CD4-positive, alpha-beta T cell treated with Interleukin-15 for 1 hour (primary cell): ENCODE measurements at regions not wholly inside any gene's neighbourhood (a gene's known extent, or its start where the extent isn't known, plus 50 kb on each side); places are given as distances from the start of the nearest gene placed in this dataset.

Source experiments
- DNase-seq: peaks from one replicate; pipeline ENCODE4 v3.0.0-alpha.2; 2020

DNA sequence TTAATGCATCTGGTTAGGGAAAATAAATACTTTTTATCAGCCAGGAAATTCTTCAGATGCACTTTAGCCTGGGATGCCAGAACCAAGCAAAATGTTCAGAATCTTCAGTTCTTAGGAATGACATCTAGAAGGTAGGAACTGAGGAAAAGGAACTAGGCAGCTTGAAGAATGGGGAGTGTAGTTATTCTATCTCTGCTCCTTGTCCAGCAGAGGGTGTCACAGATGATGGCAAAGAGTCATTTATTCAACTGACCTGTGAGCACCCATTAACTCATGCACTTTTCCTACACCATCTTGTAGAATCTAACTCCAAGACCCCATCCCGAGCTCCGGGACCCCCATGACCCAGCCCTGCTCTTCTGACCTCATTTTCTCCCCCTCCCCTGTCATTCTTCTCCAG is 122.1 kb upstream of the ISX start:
- DNase-seq, result no peak

DNA sequence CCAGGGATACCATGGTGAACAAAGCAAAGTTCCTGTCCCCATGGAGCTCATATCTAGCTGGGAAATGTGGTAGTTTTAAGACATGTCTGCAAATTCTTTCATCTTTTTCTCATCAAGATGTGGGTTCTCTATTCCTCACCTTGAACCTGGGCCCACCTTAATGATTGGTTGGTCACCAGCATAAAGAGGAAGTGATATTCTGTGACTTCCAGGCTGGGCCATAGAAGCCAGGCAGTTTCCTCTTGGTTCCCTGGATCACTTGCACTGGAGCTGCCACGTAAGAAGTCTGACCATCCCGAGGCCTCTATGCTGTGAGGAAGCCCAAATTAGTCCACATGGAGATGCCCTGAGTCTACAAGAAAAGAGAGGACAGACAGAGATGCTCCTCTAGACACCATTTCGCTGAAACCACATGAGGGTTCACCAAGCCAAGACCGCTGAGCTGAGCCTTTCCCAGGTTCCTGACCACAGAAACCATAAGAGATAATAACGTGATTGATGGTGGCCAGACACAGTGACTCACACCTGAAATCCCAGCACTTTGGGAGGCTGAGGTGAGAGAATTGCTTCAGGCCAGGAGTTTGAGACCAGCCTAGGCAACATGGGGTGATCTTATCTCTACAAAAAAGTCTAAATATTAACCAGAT is 119.5 kb upstream of the ISX start:
- no peak for DNase-seq

DNA sequence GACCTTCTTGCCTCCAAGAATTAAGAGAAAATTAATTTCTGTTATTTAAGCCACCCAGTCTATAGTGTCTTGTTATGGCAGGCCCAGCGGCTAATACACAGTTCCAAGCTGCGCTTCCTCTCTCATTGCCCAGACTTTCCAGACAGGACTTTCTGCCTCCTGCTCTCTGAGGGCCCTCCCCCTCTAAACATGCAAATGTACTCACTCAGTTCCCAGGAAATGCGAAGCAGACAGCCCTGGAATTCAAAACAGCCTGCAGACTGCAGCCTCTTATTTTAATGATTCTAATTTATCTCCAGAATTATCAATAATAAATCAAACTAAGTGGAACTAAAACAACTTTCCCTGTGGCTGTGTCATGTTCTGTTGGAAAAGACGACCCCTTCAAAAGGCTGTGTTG is 115.5 kb upstream of the ISX start:
- no peak for DNase-seq

DNA sequence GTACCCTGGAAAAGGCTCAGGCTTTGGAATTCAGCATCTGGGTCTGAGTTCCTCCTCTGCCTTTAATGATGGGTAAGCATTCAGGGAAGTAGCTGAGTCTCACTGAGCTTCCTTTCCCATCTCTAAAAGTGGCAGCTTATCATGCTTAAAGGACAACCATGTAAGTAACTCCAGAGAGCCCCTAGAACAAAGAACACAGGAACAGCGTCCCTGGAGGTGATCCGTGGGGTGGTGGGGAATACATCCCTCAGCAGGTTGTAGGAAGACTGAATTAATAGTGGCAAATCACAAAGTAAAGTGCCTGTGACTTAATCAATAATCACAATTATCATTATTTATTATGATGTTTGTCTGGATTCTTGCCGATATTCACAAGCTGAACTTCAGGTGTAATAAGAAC is 114.7 kb upstream of the ISX start:
- DNase-seq, result no peak

DNA sequence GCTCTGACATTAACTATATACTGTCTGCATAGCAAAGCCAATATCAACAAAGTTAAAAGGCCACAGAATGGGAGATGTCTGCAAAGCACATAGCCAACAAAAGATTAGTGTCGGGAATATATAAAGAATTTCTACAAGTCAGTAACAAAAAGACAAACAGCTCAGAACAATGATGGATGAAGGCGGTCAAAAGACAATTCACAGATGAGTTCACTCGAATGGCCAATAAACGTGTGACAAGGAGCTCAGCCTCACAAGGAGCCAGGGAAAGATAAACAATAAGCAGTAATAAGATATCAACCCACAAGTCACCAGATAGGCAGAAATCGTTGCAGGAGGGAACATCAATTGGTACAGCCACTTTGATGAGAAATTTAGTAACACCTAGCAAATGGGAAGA is 106.0 kb upstream of the ISX start:
- no peak for DNase-seq

DNA sequence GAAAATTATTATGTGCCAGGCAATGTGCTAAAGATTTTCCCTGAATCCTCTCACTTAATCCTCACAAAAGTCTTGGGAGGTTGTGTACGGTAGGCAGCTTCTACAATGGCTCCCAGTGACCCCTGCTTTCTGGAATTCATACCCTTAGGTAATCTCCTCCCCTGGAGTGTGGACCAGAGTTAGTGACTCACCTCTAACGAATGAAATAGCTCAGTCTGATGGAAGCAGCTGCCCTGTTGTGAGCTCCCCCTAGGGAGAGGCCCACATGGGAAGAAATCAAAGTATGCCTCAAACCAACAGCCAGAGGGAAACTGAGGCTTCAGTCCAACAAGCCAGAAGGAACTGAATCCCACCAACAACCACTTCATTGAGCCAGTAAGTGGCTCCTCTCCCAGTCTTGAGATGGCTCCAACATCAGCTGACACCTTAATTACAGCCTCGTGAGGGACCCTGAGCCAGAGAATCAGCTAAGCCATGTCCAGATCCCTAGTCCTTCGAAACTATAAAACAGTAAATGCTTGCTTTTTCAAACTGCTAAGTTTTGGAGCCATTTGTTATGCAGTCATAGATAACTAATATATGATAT is 98.9 kb upstream of the ISX start:
- DNase-seq, result no peak

DNA sequence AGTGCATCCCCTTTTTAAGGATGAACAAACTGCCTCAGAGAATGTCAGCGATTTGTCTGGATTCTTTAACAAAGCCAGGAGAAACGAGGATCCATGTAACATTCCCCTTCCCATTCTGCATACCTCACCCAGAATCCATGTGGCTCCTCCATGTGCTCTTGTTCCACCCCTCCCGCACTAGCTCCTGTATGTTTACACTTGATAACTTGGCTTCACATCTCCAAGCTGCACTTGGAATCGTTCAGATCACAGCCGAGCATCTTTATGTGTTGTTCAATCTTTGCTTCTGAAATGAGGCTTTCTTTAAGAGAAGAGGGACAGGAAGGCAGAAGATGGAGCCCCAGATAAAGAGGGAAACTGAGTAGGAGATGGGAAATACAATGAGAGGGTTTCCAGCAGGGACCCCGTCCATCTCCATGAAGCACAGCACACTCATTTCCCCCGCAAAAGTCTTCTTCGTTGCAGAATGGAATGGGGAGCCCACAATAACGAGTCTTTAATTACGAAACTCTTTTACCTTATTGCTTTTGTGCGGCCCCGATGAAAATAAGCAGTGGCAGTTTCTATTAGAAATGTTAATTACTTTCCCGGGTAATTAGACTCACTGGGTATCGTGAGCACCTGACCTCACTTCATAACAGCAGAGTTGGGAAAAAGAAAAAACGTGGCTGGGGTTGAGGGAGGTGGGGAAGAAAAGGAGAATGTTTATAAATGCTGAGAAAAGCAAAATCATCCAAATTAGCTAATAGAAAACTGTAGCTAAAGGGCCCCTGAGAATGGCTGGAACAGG is 96.8 kb upstream of the ISX start:
- DNase-seq, result no peak

DNA sequence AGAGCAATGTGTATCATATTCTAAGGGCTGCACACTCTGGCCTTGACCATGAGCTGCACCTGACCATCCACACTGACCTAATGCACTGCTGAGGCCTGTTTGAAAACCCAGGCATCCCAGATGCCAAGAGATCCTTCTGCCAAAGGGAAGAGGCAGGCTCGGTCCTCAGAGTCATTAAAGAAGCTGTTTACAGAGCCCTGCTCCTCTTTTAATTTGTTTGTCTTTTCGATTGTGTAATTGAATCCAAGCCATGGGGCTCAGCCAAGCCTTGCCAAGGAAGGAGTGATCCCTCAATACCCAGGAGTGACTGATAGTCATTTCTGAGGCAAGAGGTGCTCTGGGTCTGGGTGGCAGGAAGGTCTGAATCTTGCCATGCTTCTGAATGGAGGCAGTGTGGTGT is 94.5 kb upstream of the ISX start:
- no peak for DNase-seq

DNA sequence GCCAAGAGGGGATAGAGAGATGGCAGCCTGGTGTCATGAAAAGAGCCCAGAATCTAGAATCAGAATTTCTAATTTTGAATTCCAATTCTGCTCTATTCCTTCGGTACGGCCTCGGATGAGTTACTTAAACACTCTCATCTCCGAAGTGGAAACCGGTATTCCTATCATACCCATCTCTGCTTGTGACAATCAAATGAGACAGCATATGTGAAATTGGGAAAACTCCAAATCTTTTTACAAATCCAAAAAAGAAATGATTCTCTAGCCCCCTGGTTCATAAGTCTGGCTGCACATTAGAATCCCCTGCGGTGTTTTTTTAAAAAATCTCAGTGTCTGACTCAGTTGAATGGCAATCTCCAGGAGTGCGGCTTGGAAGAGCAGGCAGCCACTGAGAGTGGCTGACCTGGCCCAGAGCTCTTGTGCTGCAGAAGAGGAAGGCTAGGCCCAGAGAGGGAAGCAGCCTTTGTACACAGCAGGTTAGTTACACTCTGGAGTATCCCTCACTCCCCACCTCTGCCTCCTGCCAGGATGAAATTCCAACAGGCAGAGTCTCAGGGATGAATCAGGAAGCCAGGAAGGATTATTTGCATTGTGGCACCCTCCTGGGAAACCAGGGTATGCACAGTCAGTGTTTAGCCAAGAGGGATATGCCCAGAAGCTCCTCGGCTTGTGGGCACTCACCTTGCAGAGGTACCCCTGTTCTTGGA is 93.6 kb upstream of the ISX start:
- DNase-seq, result no peak

DNA sequence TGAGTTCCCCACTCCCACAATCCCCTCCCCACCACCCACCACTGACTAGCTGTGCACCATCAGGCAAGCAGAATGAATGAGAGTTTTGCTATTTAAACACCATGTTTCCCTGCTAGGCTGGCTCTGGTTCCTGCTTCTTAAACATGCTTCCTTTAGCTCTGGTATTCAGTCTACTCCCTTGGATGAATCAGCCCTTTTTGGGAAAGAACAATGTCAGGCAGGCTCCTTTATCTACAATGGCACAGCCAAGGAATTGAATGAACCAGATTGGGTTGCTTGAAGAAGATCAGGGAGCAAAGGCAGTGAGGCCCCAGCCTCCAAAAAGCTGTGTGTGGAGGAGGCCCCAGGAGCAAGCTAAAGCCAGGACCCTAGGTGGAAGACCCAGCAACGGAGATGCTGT is 92.9 kb upstream of the ISX start:
- DNase-seq, result no peak

DNA sequence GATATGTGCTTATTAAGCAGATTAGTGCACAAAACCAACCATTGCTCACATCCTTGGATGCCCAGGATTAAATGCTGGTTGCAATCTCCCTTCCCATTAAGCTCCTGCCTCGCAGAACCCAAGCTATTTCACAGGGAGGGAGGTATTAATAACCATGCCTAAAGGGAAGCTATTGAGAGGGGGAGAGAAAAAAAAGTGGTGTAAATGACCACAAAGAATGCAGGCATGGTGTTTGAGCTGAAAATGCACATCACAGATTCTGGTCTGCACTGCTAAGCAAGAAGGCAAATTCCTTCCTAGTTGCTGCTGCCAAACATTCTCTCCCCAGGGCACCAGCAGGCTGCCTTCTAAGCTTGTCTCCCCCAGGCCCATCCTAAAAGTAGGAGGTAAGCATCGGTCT is 92.0 kb upstream of the ISX start:
- DNase-seq, result no peak

DNA sequence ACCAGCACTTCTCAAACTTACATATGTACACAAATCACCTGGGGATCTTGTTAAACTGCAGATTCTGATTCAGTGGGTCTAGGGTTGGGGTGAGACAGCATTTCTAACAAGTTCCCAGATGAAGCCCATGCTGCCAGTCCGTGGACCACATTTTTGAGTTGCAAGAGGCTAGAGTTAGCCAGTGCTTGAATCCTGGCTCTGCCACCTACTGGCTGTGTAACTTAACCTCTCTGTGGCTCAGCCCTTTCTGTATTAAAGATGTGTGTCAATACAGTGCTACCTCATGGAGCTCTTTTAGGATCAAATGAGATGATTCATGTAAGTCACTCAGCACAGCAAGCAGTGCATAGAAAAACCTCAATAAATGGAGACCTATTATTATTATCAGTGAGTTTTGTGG is 90.2 kb upstream of the ISX start:
- DNase-seq, result no peak

DNA sequence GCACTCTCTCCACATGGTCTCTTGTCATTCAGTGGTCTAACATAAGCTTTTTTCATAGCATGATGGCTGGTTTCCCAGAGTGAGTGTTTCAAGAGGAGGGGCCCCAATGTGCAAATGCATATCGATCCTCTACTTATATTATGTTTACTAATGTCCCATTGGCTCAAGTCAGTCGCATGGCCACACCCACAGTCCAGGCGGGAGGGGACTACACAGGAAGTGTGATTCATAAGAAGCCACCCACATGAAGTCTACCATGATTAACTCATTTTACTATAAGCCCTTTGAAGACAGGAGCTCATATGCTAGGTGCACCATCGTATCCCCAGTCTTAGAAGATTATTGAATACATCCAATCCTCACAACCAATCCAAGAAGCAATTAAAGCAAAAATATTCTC is 89.5 kb upstream of the ISX start:
- DNase-seq, result no peak

DNA sequence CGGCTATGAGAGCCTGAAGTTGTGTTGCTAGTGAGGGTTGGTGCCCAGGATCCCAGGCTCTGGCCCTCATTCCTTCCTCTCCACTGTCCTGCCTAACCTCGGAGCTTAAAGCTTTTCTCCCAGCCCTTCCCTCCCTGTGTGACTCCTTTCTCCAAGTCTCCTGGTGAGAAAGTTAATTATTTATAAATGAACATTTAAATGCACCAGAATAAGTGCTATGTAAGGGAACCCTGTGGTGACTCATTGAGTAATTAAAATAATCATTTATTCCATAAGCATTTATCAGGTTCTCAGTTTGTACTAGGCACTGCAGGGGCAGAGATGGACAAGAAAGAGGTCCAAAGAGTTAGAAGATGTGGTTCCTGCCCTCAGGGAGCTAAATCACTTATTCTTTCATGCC is 89.1 kb upstream of the ISX start:
- DNase-seq, result no peak

DNA sequence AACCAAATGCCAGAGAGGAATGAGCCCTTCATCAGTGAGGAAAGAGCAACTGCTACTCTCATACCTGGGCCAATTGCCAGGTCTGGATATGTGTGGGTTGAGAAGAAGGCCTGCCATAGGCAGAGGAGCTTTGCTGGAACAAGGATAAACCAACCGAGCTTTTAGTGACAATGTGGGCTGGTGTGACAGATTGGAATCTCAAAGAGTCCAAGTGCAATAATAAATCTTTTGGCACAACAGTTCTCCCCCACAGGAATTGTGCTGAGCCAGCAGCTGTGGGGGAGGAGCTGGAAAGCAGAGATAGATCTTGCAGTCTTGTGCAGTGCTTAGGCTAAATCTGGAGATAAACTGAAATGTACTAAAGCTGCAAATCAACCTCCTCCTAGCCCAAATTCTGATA is 79.4 kb upstream of the ISX start:
- DNase-seq, result no peak

DNA sequence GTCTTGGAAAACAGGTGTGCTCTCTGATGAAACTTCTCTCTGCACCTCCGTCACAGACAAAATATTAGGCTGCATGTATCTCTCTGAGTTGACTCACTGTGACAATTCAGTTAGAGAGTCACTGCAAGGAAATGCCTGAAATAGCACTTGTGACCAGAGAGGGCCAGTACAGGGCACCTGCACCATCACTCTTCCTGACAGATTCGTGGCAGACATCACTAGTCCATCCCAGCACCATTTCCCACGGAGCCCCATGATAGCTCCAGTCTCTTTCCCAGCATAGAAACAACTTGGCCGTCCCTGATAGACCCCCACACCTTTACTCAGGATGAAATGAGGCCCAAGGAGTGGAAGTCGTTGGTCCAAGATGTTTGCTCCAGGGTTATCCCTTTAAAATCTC is 73.3 kb upstream of the ISX start:
- DNase-seq, result no peak

DNA sequence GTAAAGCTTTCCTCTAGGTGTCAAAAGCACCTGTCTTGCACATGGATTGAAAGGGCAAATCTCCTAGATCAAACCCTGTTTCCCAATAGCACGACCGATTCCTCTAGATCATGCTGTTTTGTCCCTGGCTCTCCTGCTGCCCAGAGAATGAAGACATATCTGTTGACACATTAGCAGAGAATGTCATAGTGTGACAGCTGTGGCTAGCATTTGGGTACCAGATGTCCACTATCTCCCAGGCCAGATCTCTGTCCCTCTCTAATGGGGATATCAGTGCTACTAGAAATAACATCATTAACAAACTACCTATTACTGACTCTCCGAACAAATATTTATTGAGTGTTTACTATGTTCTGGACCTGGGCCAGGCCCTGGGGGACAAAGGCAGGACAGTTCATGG is 72.4 kb upstream of the ISX start:
- DNase-seq, result no peak

DNA sequence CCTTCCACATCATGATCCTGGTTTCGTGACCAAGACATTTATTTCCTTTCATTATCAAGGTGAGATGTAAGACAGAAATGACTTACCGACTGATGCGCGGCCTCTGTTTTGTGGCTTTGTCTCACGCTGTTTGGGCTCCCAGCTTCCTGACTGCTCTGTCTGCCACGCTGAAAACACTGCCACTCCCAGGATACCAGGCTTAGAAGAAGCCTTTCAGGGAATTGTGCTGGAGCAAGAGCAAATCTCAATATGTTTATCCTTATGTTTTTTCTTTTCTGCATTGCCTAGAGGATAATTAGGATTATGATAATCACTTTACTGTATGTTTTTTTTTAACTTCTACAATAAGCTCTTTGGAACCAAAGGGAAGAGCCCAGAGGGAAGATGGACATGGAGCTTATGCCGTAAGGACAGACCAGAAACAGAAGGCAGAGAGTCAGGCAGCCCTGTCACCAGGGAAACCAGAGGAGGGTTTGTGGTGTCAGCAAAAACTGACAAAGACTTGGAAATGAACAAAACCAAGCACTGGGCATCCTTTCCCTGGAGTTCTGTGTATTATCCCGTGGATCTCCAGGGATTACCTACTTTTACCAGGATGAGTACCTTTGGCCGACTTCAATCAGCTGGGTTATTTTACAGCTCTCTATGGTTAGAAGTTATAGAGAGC is 68.2 kb upstream of the ISX start:
- no peak for DNase-seq

DNA sequence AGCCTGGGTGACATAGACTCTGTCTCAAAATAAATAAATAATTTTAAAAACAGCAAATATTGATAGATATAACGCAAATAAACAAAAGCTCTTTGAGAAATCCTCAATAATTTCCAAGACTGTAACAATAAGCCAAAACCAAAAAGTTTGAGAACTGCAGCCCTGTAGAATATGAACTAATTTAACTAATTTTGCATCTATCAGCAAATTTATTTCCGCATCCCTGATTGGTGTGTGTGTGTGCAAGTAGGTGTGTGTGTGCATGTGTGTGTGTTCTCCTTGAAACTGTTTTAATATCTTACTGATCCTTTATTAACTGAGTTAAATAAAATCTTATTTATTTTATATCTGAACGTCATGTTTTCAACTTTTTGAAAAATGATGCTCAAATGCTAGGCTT is 67.0 kb upstream of the ISX start:
- DNase-seq, result no peak

DNA sequence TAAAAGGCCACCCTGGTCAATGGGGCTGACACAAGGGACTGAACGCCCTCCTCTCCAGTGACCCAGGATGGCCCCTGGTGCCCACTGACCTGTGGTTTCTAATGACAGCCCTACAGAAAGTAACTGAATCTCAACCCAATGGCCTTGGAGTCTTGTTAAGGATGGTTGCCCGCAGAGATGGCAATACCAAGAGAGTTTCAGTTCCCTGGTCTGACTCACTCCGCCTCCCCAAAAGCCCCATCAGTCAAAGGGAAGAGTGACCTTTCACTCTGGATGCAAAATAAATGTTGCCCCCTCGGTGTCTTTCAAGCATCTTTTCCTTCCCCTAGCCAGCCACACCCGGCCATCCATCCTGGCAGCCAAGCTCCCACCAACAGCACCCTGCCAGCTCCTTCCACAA is 57.7 kb upstream of the ISX start:
- DNase-seq, result no peak

DNA sequence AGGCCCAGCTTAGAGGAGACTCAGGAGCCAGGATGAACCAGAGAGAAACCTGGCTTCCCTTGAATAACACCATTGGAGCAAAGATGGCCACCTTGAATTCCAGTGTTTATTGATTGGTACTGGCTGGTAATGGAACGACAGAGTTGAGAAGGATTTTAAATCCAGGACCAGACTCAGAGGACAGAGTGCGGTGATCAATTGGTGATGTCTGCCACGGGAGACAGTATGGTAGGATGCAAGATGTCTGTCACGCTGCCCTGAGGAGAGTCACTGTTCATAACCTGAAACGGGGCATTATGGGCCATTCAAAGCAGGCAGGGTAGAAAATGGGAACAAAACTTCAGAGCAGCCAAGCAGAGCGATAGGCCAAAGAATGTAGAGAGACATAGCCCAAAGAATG is 55.4 kb upstream of the ISX start:
- no peak for DNase-seq

DNA sequence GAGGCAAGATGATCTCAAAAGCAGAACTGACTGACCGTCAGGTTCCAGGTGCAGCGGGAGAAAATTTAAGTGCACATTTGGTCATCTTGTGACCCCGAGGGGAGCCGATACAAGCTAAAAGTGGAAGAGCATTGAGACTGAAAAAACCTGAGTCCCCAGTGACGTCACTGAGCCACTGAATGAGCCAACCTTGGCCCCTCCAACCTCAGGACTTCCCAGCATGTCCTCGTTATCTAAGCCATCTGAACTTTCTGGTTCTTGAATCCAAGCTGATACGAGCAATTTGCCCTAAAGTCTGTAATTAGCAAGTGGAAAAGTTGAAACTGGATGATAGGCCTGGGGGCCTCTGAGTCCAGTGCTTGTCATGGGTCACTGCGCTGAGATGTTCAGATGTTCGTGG is 51.1 kb upstream of the ISX start:
- DNase-seq, result no peak
